ENCODE measurements at regions not wholly inside any gene's neighbourhood (a gene's known extent, or its start where the extent isn't known, plus 50 kb on each side); places are given as distances from the start of the nearest gene placed in this dataset.

DNA sequence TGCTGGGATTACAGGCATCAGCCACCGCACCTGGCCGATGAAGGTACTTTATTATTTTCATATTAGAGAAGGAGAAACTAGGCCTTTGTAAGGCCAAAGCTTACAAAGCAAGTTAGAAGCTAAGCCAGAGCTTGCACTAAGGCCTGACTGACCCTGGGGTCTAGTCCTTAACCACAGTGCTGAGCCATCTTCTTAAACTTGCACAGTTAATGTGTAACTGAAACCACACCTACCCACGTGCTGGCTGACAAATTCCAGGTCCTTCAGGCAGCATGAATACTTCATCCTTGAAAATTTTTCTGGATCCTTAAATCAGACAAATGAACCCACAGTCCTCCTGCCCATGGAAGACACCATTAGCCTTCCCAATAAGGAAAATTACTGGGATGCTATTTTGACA is 880.6 kb downstream of the UQCRFS1 start:
- Histone ChIP-seq H3K27me3 (ENCODE audit: control insufficient read depth in 3 of 3, insufficient read depth in 3 of 3, low read length in 3 of 3) (no peaks in the 10 kb centered on the region), H3K9ac (ENCODE audit: low read depth in 1 of 3, low read length in 3 of 3) (no peak overlapping the region), H3K4me1 (ENCODE audit: control insufficient read depth in 3 of 3, insufficient read depth in 3 of 3, low read length in 3 of 3) (no peaks in the 10 kb centered on the region), H3K4me3 (ENCODE audit: low read length in 3 of 3) (no peak overlapping the region), H3K36me3 (ENCODE audit: control insufficient read depth in 3 of 3, insufficient read depth in 3 of 3, low read length in 3 of 3) (no peaks in the 10 kb centered on the region), H3K9me3 (ENCODE audit: control insufficient read depth in 3 of 3, low read length in 3 of 3) (no peaks in the 10 kb centered on the region), H3K27ac (ENCODE audit: low read depth, low read length) (no peak overlapping the region)

DNA sequence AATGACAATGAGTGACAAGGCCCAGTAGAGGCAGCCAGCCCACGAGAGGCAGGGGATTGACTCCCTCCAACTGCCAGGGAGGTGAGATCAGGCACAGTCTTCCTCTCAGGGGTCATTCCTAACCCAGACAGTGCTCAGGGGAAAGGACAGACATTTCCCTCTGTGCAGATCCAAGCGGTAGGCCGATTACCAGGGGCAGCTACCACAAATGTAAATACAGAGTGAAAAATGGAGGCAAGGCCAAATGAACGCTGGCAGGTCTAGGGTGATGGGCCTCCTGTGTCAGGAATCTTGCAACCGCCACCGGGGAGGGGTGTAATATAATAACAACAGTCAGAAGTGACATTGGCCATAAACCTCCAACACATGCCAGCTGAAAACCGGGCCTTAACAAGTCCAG is 881.4 kb downstream of the UQCRFS1 start:
- Histone ChIP-seq H3K9me3 (ENCODE audit: control insufficient read depth in 3 of 3, low read length in 3 of 3) (no peaks in the 10 kb centered on the region), H3K4me1 (ENCODE audit: control insufficient read depth in 3 of 3, insufficient read depth in 3 of 3, low read length in 3 of 3) (no peaks in the 10 kb centered on the region), H3K27me3 (ENCODE audit: control insufficient read depth in 3 of 3, insufficient read depth in 3 of 3, low read length in 3 of 3) (no peaks in the 10 kb centered on the region), H3K27ac (ENCODE audit: low read depth, low read length) (no peak overlapping the region), H3K36me3 (ENCODE audit: control insufficient read depth in 3 of 3, insufficient read depth in 3 of 3, low read length in 3 of 3) (no peaks in the 10 kb centered on the region), H3K4me3 (ENCODE audit: low read length in 3 of 3) (no peak overlapping the region), H3K9ac (ENCODE audit: low read depth in 1 of 3, low read length in 3 of 3) (no peak overlapping the region)

GRCh38 chr19:28330831-28331230 is 882.1 kb downstream of the UQCRFS1 start:
- Histone ChIP-seq H3K9me3 (ENCODE audit: control insufficient read depth in 3 of 3, low read length in 3 of 3) (no peaks in the 10 kb centered on the region), H3K27me3 (ENCODE audit: control insufficient read depth in 3 of 3, insufficient read depth in 3 of 3, low read length in 3 of 3) (no peaks in the 10 kb centered on the region), H3K36me3 (ENCODE audit: control insufficient read depth in 3 of 3, insufficient read depth in 3 of 3, low read length in 3 of 3) (no peaks in the 10 kb centered on the region), H3K4me1 (ENCODE audit: control insufficient read depth in 3 of 3, insufficient read depth in 3 of 3, low read length in 3 of 3) (no peaks in the 10 kb centered on the region), H3K27ac (ENCODE audit: low read depth, low read length) (no peak overlapping the region), H3K9ac (ENCODE audit: low read depth in 1 of 3, low read length in 3 of 3) (no peak overlapping the region), H3K4me3 (ENCODE audit: low read length in 3 of 3) (no peak overlapping the region)

DNA sequence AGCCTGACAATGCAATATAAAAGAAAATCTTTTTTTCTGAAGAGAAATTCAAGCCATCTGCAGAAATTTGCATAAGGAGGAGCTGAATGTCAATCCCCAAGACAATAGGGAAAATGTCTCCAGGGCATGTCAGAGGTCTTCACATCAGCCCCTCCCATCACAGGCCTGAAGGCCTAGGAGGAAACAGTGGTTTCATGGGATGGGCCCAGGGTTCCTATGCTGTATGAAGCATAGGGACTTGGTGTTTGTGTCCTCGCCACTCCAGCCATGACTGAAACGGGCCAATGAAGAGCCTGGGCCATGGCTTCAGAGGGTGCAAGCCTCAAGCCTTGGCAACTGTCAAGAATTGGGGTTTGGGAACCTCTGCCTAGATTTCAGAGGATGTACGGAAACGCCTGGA is 883.5 kb downstream of the UQCRFS1 start:
- Histone ChIP-seq H3K4me3 (ENCODE audit: low read length in 3 of 3) (no peak overlapping the region), H3K4me1 (ENCODE audit: control insufficient read depth in 3 of 3, insufficient read depth in 3 of 3, low read length in 3 of 3) (no peaks in the 10 kb centered on the region), H3K27me3 (ENCODE audit: control insufficient read depth in 3 of 3, insufficient read depth in 3 of 3, low read length in 3 of 3) (no peaks in the 10 kb centered on the region), H3K27ac (ENCODE audit: low read depth, low read length) (no peak overlapping the region), H3K36me3 (ENCODE audit: control insufficient read depth in 3 of 3, insufficient read depth in 3 of 3, low read length in 3 of 3) (no peaks in the 10 kb centered on the region), H3K9ac (ENCODE audit: low read depth in 1 of 3, low read length in 3 of 3) (no peak overlapping the region), H3K9me3 (ENCODE audit: control insufficient read depth in 3 of 3, low read length in 3 of 3) (no peaks in the 10 kb centered on the region)

- Histone ChIP-seq H3K4me1 (ENCODE audit: control insufficient read depth in 3 of 3, insufficient read depth in 3 of 3, low read length in 3 of 3) (no peaks in the 10 kb centered on the region), H3K27ac (ENCODE audit: low read depth, low read length) (no peak overlapping the region), H3K4me3 (ENCODE audit: low read length in 3 of 3) (no peak overlapping the region), H3K27me3 (ENCODE audit: control insufficient read depth in 3 of 3, insufficient read depth in 3 of 3, low read length in 3 of 3) (no peaks in the 10 kb centered on the region), H3K9me3 (ENCODE audit: control insufficient read depth in 3 of 3, low read length in 3 of 3) (no peaks in the 10 kb centered on the region), H3K9ac (ENCODE audit: low read depth in 1 of 3, low read length in 3 of 3) (no peak overlapping the region), H3K36me3 (ENCODE audit: control insufficient read depth in 3 of 3, insufficient read depth in 3 of 3, low read length in 3 of 3) (no peaks in the 10 kb centered on the region)
Observed at GRCh38 chr19:28327905-28328304, 885.0 kb downstream of the UQCRFS1 start.

- H3K9me3 ChIP-seq (ENCODE audit: control insufficient read depth in 3 of 3, low read length in 3 of 3): no peaks in the 10 kb centered on the region
- no peak overlapping the region for H3K9ac ChIP-seq (ENCODE audit: low read depth in 1 of 3, low read length in 3 of 3)
Observed at GRCh38 chr19:28326746-28327145, 886.2 kb downstream of the UQCRFS1 start.

GRCh38 chr19:28324275-28325060 is 888.5 kb downstream of the UQCRFS1 start:
- H3K36me3 ChIP-seq (ENCODE audit: control insufficient read depth in 3 of 3, insufficient read depth in 3 of 3, low read length in 3 of 3): no peaks in the 10 kb centered on the region
- no peak overlapping the region for H3K9ac ChIP-seq (ENCODE audit: low read depth in 1 of 3, low read length in 3 of 3)
- no peaks in the 10 kb centered on the region for H3K4me1 ChIP-seq (ENCODE audit: control insufficient read depth in 3 of 3, insufficient read depth in 3 of 3, low read length in 3 of 3)
- H3K27me3 ChIP-seq (ENCODE audit: control insufficient read depth in 3 of 3, insufficient read depth in 3 of 3, low read length in 3 of 3): no peaks in the 10 kb centered on the region
- no peak overlapping the region for H3K4me3 ChIP-seq (ENCODE audit: low read length in 3 of 3)
- no peaks in the 10 kb centered on the region for H3K9me3 ChIP-seq (ENCODE audit: control insufficient read depth in 3 of 3, low read length in 3 of 3)
- H3K27ac ChIP-seq (ENCODE audit: low read depth, low read length): no peak overlapping the region

More at GRCh38 chr19:28326746-28327145, 886.2 kb downstream of the UQCRFS1 start:
- Histone ChIP-seq H3K4me1 (ENCODE audit: control insufficient read depth in 3 of 3, insufficient read depth in 3 of 3, low read length in 3 of 3) (no peaks in the 10 kb centered on the region), H3K36me3 (ENCODE audit: control insufficient read depth in 3 of 3, insufficient read depth in 3 of 3, low read length in 3 of 3) (no peaks in the 10 kb centered on the region), H3K27me3 (ENCODE audit: control insufficient read depth in 3 of 3, insufficient read depth in 3 of 3, low read length in 3 of 3) (no peaks in the 10 kb centered on the region), H3K4me3 (ENCODE audit: low read length in 3 of 3) (no peak overlapping the region), H3K27ac (ENCODE audit: low read depth, low read length) (no peak overlapping the region)

DNA sequence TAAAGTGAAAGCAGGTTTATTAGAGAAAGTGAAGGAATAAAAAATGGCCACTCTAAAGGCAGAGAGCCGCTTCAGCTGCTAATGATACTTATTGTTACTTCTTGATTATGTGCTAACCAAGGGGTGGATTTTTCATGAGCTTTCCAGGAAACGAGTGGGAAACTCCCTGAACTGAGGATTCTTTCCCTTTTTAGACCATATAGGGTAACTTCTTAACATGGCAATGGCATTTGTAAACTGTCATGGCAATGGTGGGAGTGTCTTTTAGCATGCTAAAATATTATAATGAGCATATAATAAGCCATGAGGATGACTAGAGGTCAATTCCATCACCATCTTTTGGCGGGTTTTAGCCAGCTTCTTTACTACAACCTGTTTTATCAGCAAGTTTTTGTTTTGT is 890.0 kb downstream of the UQCRFS1 start:
- no peak overlapping the region for H3K4me3 ChIP-seq (ENCODE audit: low read length in 3 of 3)
- no peaks in the 10 kb centered on the region for H3K9me3 ChIP-seq (ENCODE audit: control insufficient read depth in 3 of 3, low read length in 3 of 3)
- no peaks in the 10 kb centered on the region for H3K36me3 ChIP-seq (ENCODE audit: control insufficient read depth in 3 of 3, insufficient read depth in 3 of 3, low read length in 3 of 3)
- no peaks in the 10 kb centered on the region for H3K27me3 ChIP-seq (ENCODE audit: control insufficient read depth in 3 of 3, insufficient read depth in 3 of 3, low read length in 3 of 3)
- no peak overlapping the region for H3K9ac ChIP-seq (ENCODE audit: low read depth in 1 of 3, low read length in 3 of 3)
- no peaks in the 10 kb centered on the region for H3K4me1 ChIP-seq (ENCODE audit: control insufficient read depth in 3 of 3, insufficient read depth in 3 of 3, low read length in 3 of 3)
- H3K27ac ChIP-seq (ENCODE audit: low read depth, low read length): no peak overlapping the region

DNA sequence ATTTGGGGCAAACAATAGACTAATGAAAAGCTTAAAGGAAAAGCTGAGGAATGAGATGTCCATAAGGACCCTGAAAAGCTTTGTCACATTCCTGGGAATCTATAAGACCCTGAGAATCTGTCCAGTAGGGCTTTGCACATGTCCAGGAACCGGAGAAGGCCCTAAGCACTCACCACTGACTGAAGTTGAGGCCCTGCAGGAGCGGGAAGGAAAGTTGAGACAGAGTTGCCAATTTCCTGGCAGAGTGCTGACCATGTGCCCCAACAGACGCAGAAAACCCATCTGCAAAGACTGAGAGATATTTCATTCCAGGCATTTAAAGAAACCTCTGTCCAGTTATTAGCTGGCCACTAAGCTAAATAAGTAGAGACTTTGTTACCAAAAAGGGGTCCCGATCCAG is 890.5 kb downstream of the UQCRFS1 start:
- Histone ChIP-seq H3K36me3 (ENCODE audit: control insufficient read depth in 3 of 3, insufficient read depth in 3 of 3, low read length in 3 of 3) (no peaks in the 10 kb centered on the region), H3K27ac (ENCODE audit: low read depth, low read length) (no peak overlapping the region), H3K9me3 (ENCODE audit: control insufficient read depth in 3 of 3, low read length in 3 of 3) (no peaks in the 10 kb centered on the region), H3K27me3 (ENCODE audit: control insufficient read depth in 3 of 3, insufficient read depth in 3 of 3, low read length in 3 of 3) (no peaks in the 10 kb centered on the region), H3K9ac (ENCODE audit: low read depth in 1 of 3, low read length in 3 of 3) (no peak overlapping the region), H3K4me3 (ENCODE audit: low read length in 3 of 3) (no peak overlapping the region), H3K4me1 (ENCODE audit: control insufficient read depth in 3 of 3, insufficient read depth in 3 of 3, low read length in 3 of 3) (no peaks in the 10 kb centered on the region)

DNA sequence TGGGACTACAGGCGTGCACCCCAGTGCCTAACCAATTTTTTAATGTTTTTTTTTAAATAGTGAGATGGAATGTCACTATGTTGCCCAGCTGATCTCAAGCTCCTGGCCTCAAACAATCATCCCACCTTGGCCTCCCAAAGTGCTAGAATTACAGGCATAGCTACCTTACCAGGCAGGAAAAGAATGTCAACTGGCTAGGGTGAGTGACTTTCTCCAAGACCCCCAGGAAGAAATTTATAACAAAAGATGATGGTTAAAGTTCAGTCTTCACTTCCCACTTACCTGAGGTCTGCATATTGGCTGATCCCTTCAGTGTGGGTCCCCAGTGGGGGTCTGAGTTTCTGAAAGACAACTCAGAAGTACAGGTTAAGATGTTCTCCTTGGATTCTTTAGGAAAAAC is 893.0 kb downstream of the UQCRFS1 start:
- Histone ChIP-seq H3K4me1 (ENCODE audit: control insufficient read depth in 3 of 3, insufficient read depth in 3 of 3, low read length in 3 of 3) (no peaks in the 10 kb centered on the region), H3K9ac (ENCODE audit: low read depth in 1 of 3, low read length in 3 of 3) (no peak overlapping the region), H3K27ac (ENCODE audit: low read depth, low read length) (no peak overlapping the region), H3K4me3 (ENCODE audit: low read length in 3 of 3) (no peak overlapping the region), H3K27me3 (ENCODE audit: control insufficient read depth in 3 of 3, insufficient read depth in 3 of 3, low read length in 3 of 3) (peaks cover 0 to 3% (median 0%) of the 10 kb centered on the region in 3 donors), H3K9me3 (ENCODE audit: control insufficient read depth in 3 of 3, low read length in 3 of 3) (no peaks in the 10 kb centered on the region), H3K36me3 (ENCODE audit: control insufficient read depth in 3 of 3, insufficient read depth in 3 of 3, low read length in 3 of 3) (no peaks in the 10 kb centered on the region)
